ACC112 (cell line): ENCODE measurements at regions not wholly inside any gene's neighbourhood (a gene's known extent, or its start where the extent isn't known, plus 50 kb on each side); places are given as distances from the start of the nearest gene placed in this dataset.

Source experiments
- H2AFZ ChIP-seq: fragments of 200-600 bp; sonication (generic); one replicate; pipeline ENCODE4 v1.6.0; 2017; ENCODE audit warnings: antibody characterized with exemption, low read length; ENCODE audit not compliant: unreplicated experiment
- H3K27ac ChIP-seq: fragments of 200-600 bp; sonication (generic); 2 replicates; pipeline ENCODE4 v1.5.1; 2014; ENCODE audit warnings: low read depth, mild to moderate bottlenecking, antibody characterized with exemption, low read length, moderate library complexity
- H3K27me3 ChIP-seq: fragments of 200-600 bp; sonication (generic); 2 replicates; pipeline ENCODE4 v1.6.1; 2014; ENCODE audit warnings: mild to moderate bottlenecking, antibody characterized with exemption, low read length, moderate library complexity, mixed read lengths; ENCODE audit not compliant: insufficient read depth
- H3K36me3 ChIP-seq: fragments of 200-600 bp; sonication (generic); 2 replicates; pipeline ENCODE4 v1.6.1; 2016; ENCODE audit warnings: mild to moderate bottlenecking, antibody characterized with exemption, low read length, moderate library complexity, mixed read lengths; ENCODE audit not compliant: insufficient read depth
- H3K4me1 ChIP-seq: fragments of 200-600 bp; sonication (generic); one replicate; pipeline ENCODE4 v1.6.1; 2016; ENCODE audit warnings: low read length, mixed read lengths; ENCODE audit not compliant: insufficient read depth, unreplicated experiment, control insufficient read depth
- H3K4me3 ChIP-seq: fragments of 200-600 bp; sonication (generic); 2 replicates; pipeline ENCODE4 v1.5.1; 2014; ENCODE audit warnings: mild to moderate bottlenecking, low read depth, low read length
- H3K79me2 ChIP-seq: fragments of 200-600 bp; sonication (generic); one replicate; pipeline ENCODE4 v1.6.0; 2016; ENCODE audit warnings: low read length; ENCODE audit not compliant: control insufficient read depth, unreplicated experiment, insufficient read depth

DNA sequence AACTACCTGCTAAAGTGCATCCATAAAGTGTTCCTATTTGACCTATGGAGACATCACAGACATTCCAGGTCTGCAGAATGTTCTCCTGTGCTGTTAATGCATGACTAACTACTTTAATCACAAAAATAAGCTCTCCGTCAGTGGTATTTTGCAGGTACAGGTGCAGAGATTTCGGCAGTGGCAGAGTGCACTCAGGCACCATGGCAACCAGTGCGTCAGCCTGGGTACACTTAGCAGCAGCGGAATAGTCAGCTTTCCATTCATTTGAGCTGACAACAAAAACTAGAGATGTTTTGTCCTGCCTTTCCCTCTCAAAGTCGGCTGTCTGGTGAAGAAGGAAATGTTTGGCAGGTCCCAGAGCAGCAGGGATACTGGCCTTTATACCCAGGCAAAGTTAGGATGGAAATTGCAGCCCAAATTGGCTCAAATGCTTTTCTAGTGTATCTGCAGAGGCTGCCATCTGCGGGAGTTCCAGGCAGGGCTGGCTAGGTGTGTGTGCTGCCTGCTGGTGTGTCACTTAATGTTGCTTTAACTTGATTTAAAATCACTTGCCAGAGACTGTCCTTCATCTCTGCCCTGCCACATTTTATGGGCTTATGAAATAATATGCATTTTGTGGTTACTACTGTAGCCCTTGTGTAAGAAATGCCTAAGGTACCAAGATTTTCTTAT, 195.8 kb downstream of the RAP2A start:
- Histone ChIP-seq H3K27me3 (no peaks in the 10 kb centered on the region; the same call in 1 of the 2 replicates), H3K4me3 (no peak overlapping the region), H3K27ac (no peak overlapping the region), H2AFZ (no peak overlapping the region), H3K79me2 (no peaks in the 10 kb centered on the region), H3K4me1 (peaks cover 6% of the 10 kb centered on the region), H3K36me3 (no peaks in the 10 kb centered on the region)

DNA sequence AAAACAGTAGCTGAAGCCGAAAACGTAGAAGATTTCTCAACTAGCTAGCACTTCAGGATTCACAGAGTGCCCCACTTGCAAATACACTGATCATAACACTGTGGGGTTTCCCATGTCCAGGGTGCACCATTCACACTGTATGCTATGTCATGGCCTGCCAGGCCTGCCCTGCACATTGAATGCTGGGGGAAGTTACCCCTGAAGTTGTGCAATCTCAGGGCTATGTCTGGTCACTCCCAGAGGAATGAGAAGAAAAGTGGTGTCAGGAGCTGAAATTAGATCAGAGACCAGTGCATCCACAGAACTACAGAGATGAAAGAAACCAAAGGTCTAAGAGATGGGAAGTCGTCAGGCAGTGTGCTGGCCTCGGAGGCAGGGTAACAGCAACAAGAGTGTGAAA, 196.8 kb downstream of the RAP2A start:
- Histone ChIP-seq H3K27me3 (no peaks in the 10 kb centered on the region), H3K4me3 (no peak overlapping the region), H3K36me3 (no peaks in the 10 kb centered on the region), H3K27ac (no peak overlapping the region), H3K4me1 (peaks cover 6% of the 10 kb centered on the region), H3K79me2 (no peaks in the 10 kb centered on the region), H2AFZ (no peak overlapping the region)

DNA sequence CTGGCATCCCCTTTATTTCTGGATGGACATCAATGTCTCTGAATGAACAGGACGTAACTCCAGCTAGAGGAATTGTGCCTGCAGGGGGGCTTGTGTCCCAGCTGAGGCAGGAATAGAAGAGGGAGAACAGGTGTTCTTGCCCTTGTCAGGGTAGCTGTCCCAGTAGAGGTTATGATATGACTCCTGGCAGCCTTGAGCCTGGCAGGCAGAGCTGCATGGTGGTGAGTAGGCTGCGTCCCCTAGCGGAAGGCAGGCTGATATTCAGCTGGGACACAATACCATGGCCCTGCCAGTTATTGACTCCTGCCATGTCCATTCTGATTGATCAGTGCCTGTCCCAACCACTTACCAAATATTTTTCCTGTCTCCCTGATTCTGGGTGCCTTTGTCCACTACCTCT, 197.2 kb downstream of the RAP2A start:
- Histone ChIP-seq H3K79me2 (no peaks in the 10 kb centered on the region), H3K36me3 (no peaks in the 10 kb centered on the region), H2AFZ (no peak overlapping the region), H3K27me3 (no peaks in the 10 kb centered on the region), H3K27ac (no peak overlapping the region), H3K4me3 (no peak overlapping the region), H3K4me1 (peaks cover 6% of the 10 kb centered on the region)

DNA sequence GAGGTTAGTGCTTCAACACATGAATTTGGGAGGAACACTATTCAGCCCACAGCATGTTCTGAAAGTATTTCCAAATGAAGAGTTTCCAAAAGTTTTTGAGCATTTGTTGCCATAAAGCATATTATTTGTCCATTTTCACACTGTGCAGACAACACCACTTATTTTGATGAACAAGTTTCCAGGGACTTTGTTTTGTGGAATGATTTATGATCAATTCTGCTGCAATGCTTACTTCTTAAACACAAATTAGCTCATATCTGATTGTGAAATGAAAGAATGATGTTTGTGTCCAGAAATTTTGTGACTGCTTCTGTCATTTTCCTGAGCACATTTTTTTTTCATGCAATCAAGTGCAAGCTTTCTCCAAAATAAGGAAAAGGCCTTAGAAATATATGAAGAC, 205.3 kb downstream of the RAP2A start:
- H3K4me3 ChIP-seq = no peak overlapping the region
- no peak overlapping the region for H3K27ac ChIP-seq
- H3K79me2 ChIP-seq = no peaks in the 10 kb centered on the region
- no peaks in the 10 kb centered on the region for H3K36me3 ChIP-seq
- H3K27me3 ChIP-seq = no peaks in the 10 kb centered on the region; the same call in 1 of the 2 replicates
- no peak overlapping the region for H2AFZ ChIP-seq
- no peaks in the 10 kb centered on the region for H3K4me1 ChIP-seq

DNA sequence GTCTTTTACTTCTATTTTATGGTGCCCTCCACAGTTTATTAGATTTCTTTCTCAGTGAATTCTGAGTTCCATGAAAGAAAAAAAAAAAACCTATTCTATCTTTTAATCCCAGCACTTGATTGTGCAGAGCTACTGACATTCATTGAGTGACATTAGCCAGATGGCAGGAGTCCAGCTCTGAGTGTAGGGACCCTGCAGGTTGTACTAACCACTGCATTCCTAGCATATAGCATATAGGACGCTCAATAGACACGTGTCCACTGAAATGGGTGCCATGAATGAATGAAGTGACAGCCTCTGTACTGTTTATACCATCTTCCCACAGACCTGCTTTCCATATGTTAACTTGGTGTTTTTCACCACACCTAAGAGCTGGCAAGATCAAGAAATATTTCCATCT, 206.3 kb downstream of the RAP2A start:
- Histone ChIP-seq H3K4me3 (no peak overlapping the region), H3K36me3 (no peaks in the 10 kb centered on the region), H2AFZ (no peak overlapping the region), H3K79me2 (no peaks in the 10 kb centered on the region), H3K27me3 (no peaks in the 10 kb centered on the region; the same call in 1 of the 2 replicates), H3K27ac (no peak overlapping the region), H3K4me1 (no peaks in the 10 kb centered on the region)

DNA sequence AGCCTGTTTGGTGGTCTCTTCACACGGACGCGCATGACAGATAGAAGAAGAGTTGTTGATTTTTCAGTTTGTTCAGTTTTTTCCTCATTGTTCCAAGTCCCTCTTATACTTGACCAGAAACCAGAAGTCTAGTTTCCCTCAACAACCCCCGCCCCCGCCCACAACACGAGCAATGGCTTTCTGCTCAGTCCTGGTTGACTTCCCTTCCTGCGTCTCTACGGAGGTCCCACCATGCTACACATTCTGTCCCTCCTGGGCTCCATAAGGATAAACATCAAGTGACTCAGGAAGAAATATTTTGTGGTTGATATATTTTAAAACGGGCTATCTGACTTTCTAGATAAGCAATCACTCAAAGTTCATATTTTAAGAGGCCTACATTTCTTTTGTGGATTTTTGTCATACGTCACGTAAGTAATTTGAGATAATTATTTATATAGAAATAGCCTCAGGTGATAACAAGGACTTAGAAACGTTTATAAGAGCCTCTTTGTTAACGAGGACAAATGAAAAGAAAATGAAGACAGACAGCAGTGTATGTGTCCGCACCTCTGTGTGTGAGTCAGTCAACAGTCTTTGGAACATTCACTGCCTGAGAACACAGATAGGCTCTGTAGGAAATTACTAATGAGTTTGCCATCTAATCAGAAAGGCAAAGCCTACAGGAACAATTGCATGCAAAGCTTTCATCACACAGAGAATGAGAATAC, 214.4 kb downstream of the RAP2A start:
- Histone ChIP-seq H3K4me3 (no peak overlapping the region), H3K4me1 (no peaks in the 10 kb centered on the region), H2AFZ (no peak overlapping the region), H3K27ac (no peak overlapping the region; the same call in none of the 2 replicates), H3K79me2 (no peaks in the 10 kb centered on the region), H3K27me3 (peaks cover 3% of the 10 kb centered on the region), H3K36me3 (no peaks in the 10 kb centered on the region)

DNA sequence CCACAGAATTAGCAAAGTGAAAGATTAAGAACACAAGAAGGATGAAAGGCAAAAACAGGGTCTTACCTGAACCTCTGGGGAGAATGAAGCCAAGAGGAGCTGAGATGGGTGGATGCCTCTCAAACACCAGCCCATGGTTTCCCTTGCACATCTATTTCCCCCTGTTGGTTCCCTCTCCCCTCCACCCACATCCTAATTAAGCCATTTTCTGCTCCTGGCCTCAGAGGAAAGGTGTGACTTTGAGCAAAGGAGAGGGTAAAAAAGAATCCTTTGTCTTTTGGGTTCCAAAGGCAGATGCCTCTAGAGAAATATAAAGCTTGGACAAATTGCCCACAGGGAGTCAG, 214.9 kb downstream of the RAP2A start:
- Histone ChIP-seq H3K27ac (no peak overlapping the region), H3K4me3 (no peak overlapping the region), H3K79me2 (no peaks in the 10 kb centered on the region), H2AFZ (no peak overlapping the region), H3K36me3 (no peaks in the 10 kb centered on the region), H3K27me3 (peaks cover 8% of the 10 kb centered on the region), H3K4me1 (no peaks in the 10 kb centered on the region)

DNA sequence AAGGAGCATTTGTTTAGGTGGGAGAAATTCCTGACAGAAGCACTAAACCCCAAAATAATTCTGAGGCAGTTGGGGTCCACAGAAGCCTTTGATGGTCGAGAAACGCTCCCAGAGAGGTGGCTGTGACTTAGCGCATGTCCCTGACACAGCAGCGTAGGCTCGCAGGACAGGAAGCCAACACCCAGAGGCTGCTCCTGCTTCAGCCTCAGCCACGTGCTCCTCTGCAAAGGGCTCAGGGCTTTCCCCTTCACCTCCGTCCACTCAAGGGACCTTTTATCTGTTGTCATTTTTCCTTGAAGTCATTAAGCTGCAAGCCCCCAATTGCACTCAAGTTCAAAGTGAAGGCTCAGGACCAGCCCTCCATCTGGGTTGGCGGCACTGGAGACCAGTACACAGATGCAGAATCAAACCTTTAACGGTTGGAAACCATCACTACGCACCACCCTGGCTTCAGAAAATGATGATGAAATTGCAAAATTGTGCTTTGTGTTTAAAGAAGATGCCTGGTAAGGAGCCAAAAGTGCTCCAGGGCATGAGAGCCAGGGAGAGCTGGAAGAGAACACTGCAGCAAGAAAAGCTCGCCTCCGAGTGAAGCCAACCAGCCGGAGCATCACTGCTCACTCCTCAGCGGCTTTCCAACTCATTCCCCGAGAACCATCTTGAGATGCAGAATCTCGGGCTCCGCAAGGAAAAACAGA, 219.6 kb downstream of the RAP2A start:
- H3K4me3 ChIP-seq = no peak overlapping the region
- H3K4me1 ChIP-seq = no peaks in the 10 kb centered on the region
- no peak overlapping the region for H3K27ac ChIP-seq
- H3K27me3 ChIP-seq = peaks cover 18% of the 10 kb centered on the region
- no peak overlapping the region for H2AFZ ChIP-seq
- H3K36me3 ChIP-seq = no peaks in the 10 kb centered on the region
- no peaks in the 10 kb centered on the region for H3K79me2 ChIP-seq

DNA sequence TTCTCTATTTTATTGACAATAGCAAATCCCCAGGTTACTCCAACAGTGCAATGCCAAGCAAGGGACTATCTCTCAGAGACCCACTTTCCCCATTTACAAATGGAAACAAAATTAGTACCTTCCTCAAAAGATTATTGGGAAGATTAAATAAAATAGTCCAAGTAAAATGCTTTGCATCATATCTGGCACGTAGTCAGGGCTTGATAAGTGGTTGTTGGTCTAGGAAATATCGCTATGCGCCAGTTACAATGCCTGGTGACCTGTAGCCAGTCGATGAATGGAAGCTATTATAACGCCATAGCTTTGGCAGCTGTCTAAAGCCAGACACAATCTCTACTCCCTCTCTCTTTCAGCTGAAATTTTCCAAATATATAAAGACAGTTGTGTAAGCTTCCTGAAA, 220.3 kb downstream of the RAP2A start:
- no peak overlapping the region for H2AFZ ChIP-seq
- H3K4me1 ChIP-seq = no peaks in the 10 kb centered on the region
- no peaks in the 10 kb centered on the region for H3K79me2 ChIP-seq
- no peak overlapping the region for H3K27ac ChIP-seq
- no peak overlapping the region for H3K4me3 ChIP-seq
- peaks cover 18% of the 10 kb centered on the region for H3K27me3 ChIP-seq
- no peaks in the 10 kb centered on the region for H3K36me3 ChIP-seq

DNA sequence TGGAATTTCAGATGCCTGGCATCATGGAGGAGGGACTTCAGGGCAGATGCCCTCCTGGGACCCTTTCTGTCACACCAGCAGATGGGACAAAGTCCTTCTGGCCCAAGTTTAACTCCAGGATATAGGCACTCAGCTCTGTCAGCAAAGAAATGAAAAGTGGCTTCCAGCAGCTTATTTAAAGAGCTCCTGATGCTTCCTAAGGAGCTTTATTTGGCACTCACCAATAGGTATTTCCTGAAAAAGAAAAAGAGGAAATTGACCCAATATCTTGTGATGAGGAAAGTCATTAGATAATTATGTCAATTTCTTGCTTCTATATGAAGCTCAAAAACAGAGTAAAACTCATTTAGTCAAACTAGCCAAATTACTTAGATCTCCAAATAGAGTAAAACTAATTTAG, 224.6 kb downstream of the RAP2A start:
- Histone ChIP-seq H3K79me2 (no peaks in the 10 kb centered on the region), H3K4me1 (no peaks in the 10 kb centered on the region), H3K27me3 (peaks cover 12% of the 10 kb centered on the region), H3K4me3 (no peak overlapping the region), H3K27ac (no peak overlapping the region), H2AFZ (no peak overlapping the region), H3K36me3 (no peaks in the 10 kb centered on the region)

DNA sequence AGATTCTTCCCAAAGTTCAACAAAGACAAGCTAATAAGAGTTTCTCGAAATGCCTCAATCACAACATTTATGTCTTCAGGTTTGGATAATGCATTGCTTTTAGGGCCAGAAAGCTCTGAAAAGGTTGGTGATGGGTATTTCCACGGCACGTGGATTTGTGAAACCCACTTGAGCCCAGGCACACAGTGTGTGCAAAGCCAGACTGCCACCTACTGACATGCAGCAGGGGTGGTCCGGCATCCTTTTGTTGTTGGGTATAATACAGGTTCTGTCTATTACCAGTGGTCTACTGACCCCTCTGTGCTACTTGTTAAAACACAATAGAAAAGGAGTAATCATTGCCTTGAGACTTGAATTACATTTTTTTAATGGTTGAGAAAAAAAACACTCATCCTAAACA, 225.6 kb downstream of the RAP2A start:
- Histone ChIP-seq H3K79me2 (no peaks in the 10 kb centered on the region), H3K36me3 (no peaks in the 10 kb centered on the region), H3K4me3 (no peak overlapping the region), H3K27me3 (peaks cover 3% of the 10 kb centered on the region; the same call in 1 of the 2 replicates), H3K27ac (no peak overlapping the region), H2AFZ (no peak overlapping the region), H3K4me1 (no peaks in the 10 kb centered on the region)
